ENCODE measurements at regions not wholly inside any gene's neighbourhood (a gene's known extent, or its start where the extent isn't known, plus 50 kb on each side); places are given as distances from the start of the nearest gene placed in this dataset.

DNA sequence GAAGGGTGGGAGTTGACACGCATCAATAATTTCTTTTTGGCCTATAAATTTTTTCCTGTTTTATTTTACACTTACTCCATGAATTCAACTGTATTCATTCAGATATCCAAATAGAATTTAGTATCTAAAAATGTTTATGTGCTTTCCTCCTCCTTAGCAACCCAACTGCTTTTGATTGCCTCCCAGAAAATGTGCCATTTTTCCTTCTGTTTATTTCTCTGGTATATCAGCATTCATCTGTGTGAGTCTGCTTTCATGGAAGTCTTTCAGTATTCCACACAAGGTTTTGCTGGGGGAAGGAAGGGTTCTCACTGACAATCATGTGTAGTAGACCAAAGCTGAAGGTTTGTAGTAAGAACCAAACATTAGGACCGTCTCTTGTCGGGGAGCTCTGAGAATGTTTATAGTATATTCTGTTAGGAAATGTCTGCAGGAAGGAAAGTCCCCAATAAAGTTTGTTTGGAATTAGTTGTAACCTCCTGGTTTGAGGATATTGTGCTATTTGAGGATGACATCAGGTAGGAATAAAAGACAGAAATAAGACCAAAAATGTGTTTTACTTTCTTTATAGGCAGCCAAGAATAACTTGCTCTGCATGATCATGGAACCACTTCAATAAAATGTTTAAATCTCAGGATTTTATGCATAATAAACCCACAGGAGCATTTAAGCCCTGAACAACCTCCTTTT lies 673.6 kb upstream of the INTU start:
- BruUV-seq (replicated peaks): no TSS peak
- intact Hi-C loops (cut with micrococcal nuclease; ENCODE audit: unreplicated experiment): no loop called here
- WGBS (ENCODE audit: low lambda C conversion rate): under 1% methylated on average over 3 of the region's 3 CpGs
- POLR2A ChIA-PET: no interaction called here
- no peaks in the 10 kb centered on the region for H3K36me3 ChIP-seq (replicated peaks in 1 of 2; ENCODE audit: control insufficient read depth in 1 of 2, insufficient read depth in 2 of 2, low read length in 2 of 2)
- DNase-seq (ENCODE audit: low spot score) (no peak), ATAC-seq (no peak), FAIRE-seq (no peak)
- no peaks in the 10 kb centered on the region for H3K4me1 ChIP-seq (ENCODE audit: insufficient read depth, low read length)
- no peaks in the 10 kb centered on the region for H3K79me2 ChIP-seq (ENCODE audit: insufficient read depth, low read length)
- in situ Hi-C loops (cut with HindIII; ENCODE audit: extremely low pct_ligation_motif_present, low pct_unique_long_range_greater_than_20kb): no loop called here
- no peaks in the 10 kb centered on the region for H4K20me1 ChIP-seq (ENCODE audit: insufficient read depth, low read length)
- H2AFZ ChIP-seq (ENCODE audit: low read length): no peak overlapping the region
- no peaks in the 10 kb centered on the region for H3K27me3 ChIP-seq (ENCODE audit: control insufficient read depth in 1 of 2, insufficient read depth in 2 of 2, low read length in 2 of 2)
- no peak overlapping the region for H3K9ac ChIP-seq (ENCODE audit: insufficient read depth, low read depth, low read length)
- no peaks in the 10 kb centered on the region for H3K9me3 ChIP-seq (ENCODE audit: low read length)
- H3K4me3 ChIP-seq (replicated peaks in 1 of 3; ENCODE audit: insufficient read depth in 1 of 3, low read depth in 2 of 3, low read length in 3 of 3): no peak overlapping the region
- TF ChIP-seq ZSCAN29 (CRISPR knock-in tag; conservative IDR thresholded peaks at IDR 0.05) (no peak), HMGA1 (CRISPR knock-in tag; conservative IDR thresholded peaks at IDR 0.05) (no peak)
- H3K27ac ChIP-seq (ENCODE audit: extremely low read length, insufficient read depth, low read length): no peak overlapping the region
- H3K4me2 ChIP-seq (ENCODE audit: low read depth, low read length): no peak overlapping the region
- CTCF ChIA-PET (ENCODE audit: low intra/inter-chr PET ratio, low total read pairs): no interaction called here

DNA sequence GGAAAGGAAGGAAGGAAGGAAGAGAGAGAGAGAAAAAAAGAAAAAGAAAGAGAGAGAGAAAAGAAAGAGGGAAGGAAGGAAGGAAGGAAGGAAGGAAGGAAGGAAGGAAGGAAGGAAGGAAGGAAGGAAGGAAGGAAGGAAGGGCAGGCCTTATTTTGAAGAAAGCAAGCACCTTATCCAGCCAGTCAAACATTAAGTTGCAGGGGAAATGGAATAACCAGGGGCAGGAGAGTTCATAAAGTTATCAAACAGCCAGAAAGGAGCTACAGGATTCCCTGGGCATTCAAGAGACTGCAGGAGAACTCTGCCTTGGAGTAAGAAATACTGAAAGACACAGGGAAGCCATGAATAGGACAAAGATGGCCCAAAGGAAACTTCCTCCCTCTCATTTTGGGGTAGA lies 672.0 kb upstream of the INTU start:
- H4K20me1 ChIP-seq (ENCODE audit: insufficient read depth, low read length): no peaks in the 10 kb centered on the region
- ChIA-PET CTCF (ENCODE audit: low intra/inter-chr PET ratio, low total read pairs) (no interaction called here), POLR2A (no interaction called here)
- FAIRE-seq (no peak), DNase-seq (ENCODE audit: low spot score) (no peak), ATAC-seq (no peak)
- no peaks in the 10 kb centered on the region for H3K36me3 ChIP-seq (replicated peaks in 1 of 2; ENCODE audit: control insufficient read depth in 1 of 2, insufficient read depth in 2 of 2, low read length in 2 of 2)
- BruUV-seq (replicated peaks): no TSS peak
- H3K27ac ChIP-seq (ENCODE audit: extremely low read length, insufficient read depth, low read length): no peak overlapping the region
- H3K79me2 ChIP-seq (ENCODE audit: insufficient read depth, low read length): no peaks in the 10 kb centered on the region
- intact Hi-C loops (cut with micrococcal nuclease; ENCODE audit: unreplicated experiment) (no loop called here), in situ Hi-C loops (cut with HindIII; ENCODE audit: extremely low pct_ligation_motif_present, low pct_unique_long_range_greater_than_20kb) (no loop called here)
- H2AFZ ChIP-seq (ENCODE audit: low read length): no peak overlapping the region
- no peak overlapping the region for H3K4me2 ChIP-seq (ENCODE audit: low read depth, low read length)
- no peak overlapping the region for H3K9ac ChIP-seq (ENCODE audit: insufficient read depth, low read depth, low read length)
- H3K4me3 ChIP-seq (replicated peaks in 1 of 3; ENCODE audit: insufficient read depth in 1 of 3, low read depth in 2 of 3, low read length in 3 of 3): no peak overlapping the region
- no peaks in the 10 kb centered on the region for H3K4me1 ChIP-seq (ENCODE audit: insufficient read depth, low read length)
- no peaks in the 10 kb centered on the region for H3K9me3 ChIP-seq (ENCODE audit: low read length)
- H3K27me3 ChIP-seq (ENCODE audit: control insufficient read depth in 1 of 2, insufficient read depth in 2 of 2, low read length in 2 of 2): no peaks in the 10 kb centered on the region
- TF ChIP-seq KLF6 (CRISPR knock-in tag; IDR thresholded peaks at IDR 0.05): no peak
- no peak for TF ChIP-seq ZNF816 (CRISPR knock-in tag; IDR thresholded peaks at IDR 0.05; ENCODE audit: borderline replicate concordance)
- TF ChIP-seq, protein P1, sequence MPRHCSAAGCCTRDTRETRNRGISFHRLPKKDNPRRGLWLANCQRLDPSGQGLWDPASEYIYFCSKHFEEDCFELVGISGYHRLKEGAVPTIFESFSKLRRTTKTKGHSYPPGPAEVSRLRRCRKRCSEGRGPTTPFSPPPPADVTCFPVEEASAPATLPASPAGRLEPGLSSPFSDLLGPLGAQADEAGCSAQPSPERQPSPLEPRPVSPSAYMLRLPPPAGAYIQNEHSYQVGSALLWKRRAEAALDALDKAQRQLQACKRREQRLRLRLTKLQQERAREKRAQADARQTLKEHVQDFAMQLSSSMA (CRISPR knock-in tag; IDR thresholded peaks at IDR 0.05): no peak
- no peak for TF ChIP-seq SRSF4 (IDR thresholded peaks at IDR 0.05; ENCODE audit: low read depth, low read length, poor library complexity, severe bottlenecking)
- TF ChIP-seq ZNF383 (CRISPR knock-in tag; IDR thresholded peaks at IDR 0.05; ENCODE audit: borderline replicate concordance): no peak
- TF ChIP-seq, protein P2, sequence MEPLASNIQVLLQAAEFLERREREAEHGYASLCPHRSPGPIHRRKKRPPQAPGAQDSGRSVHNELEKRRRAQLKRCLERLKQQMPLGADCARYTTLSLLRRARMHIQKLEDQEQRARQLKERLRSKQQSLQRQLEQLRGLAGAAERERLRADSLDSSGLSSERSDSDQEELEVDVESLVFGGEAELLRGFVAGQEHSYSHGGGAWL (CRISPR knock-in tag; IDR thresholded peaks at IDR 0.05): no peak
- TF ChIP-seq FOXA3 (CRISPR knock-in tag; IDR thresholded peaks at IDR 0.05): no peak
- TF ChIP-seq SAP130 (CRISPR knock-in tag; IDR thresholded peaks at IDR 0.05; ENCODE audit: low read depth): no peak
- no peak for TF ChIP-seq ZNF773 (CRISPR knock-in tag; IDR thresholded peaks at IDR 0.05; ENCODE audit: borderline replicate concordance)
- TF ChIP-seq, protein P3, sequence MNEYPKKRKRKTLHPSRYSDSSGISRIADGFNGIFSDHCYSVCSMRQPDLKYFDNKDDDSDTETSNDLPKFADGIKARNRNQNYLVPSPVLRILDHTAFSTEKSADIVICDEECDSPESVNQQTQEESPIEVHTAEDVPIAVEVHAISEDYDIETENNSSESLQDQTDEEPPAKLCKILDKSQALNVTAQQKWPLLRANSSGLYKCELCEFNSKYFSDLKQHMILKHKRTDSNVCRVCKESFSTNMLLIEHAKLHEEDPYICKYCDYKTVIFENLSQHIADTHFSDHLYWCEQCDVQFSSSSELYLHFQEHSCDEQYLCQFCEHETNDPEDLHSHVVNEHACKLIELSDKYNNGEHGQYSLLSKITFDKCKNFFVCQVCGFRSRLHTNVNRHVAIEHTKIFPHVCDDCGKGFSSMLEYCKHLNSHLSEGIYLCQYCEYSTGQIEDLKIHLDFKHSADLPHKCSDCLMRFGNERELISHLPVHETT (CRISPR knock-in tag; conservative IDR thresholded peaks at IDR 0.05): no peak
- no peak for TF ChIP-seq ZBTB20 (CRISPR knock-in tag; IDR thresholded peaks at IDR 0.05; ENCODE audit: borderline replicate concordance, low read depth)
- no peak for TF ChIP-seq NFE2L1 (CRISPR knock-in tag; IDR thresholded peaks at IDR 0.05; ENCODE audit: borderline replicate concordance)
- no peak for TF ChIP-seq MED1 (CRISPR knock-in tag; IDR thresholded peaks at IDR 0.05)
- TF ChIP-seq SAFB2 (CRISPR knock-in tag; IDR thresholded peaks at IDR 0.05; ENCODE audit: borderline replicate concordance, low read depth): no peak
- no peak for TF ChIP-seq MTF2 (CRISPR knock-in tag; IDR thresholded peaks at IDR 0.05; ENCODE audit: borderline replicate concordance)
- TF ChIP-seq ZNF652 (CRISPR knock-in tag; IDR thresholded peaks at IDR 0.05; ENCODE audit: borderline replicate concordance, low read depth): no peak
- TF ChIP-seq ZMYM2 (CRISPR knock-in tag; IDR thresholded peaks at IDR 0.05): no peak
